Adrenal gland (tissue), 9 donors: ENCODE measurements at regions not wholly inside any gene's neighbourhood (a gene's known extent, or its start where the extent isn't known, plus 50 kb on each side); places are given as distances from the start of the nearest gene placed in this dataset.

Experiments
- DNase-seq, 7 donors: peaks; one replicate each; pipeline ENCODE4 v3.0.0-alpha.2; 2019 to 2020
- H3K27ac ChIP-seq, 5 donors: fragments of 200-600 bp; sonication (generic) in 4 of 5; 1 replicate in 3 of 5; 2 replicates in 2 of 5; pipeline versions ENCODE4 v1.5.1 to v1.8.0; 2016 to 2020; ENCODE audit warnings: mild to moderate bottlenecking in 1 of 5
- H3K27me3 ChIP-seq: fragments of 200-600 bp; 2 replicates; pipeline ENCODE4 v1.8.0; 2021
- H3K36me3 ChIP-seq, 2 donors: fragments of 200-600 bp; replicated peaks in 1 of 2; 1 replicate in 1 of 2; 2 replicates in 1 of 2; pipeline versions ENCODE4 v1.5.1 to v1.8.0; 2018 to 2022
- H3K4me1 ChIP-seq, 2 donors: fragments of 200-600 bp; replicated peaks in 1 of 2; 1 replicate in 1 of 2; 2 replicates in 1 of 2; pipeline versions ENCODE4 v1.5.1 to v1.8.0; 2018 to 2021
- H3K4me3 ChIP-seq, 4 donors: fragments of 200-600 bp; sonication (generic) in 3 of 4; one replicate each; pipeline ENCODE4 v1.5.1; 2016 to 2018
- H3K9me3 ChIP-seq, 3 donors: fragments of 200-600 bp; sonication (generic) in 1 of 3; replicated peaks in 1 of 3; 1 replicate in 2 of 3; 2 replicates in 1 of 3; pipeline versions ENCODE4 v1.5.1 to v1.8.0; 2016 to 2021
- POLR2A ChIP-seq, 2 donors: fragments of 450-650 bp; IDR thresholded peaks; one replicate each; pipeline ENCODE4 v1.6.1; 2017; ENCODE audit warnings: antibody characterized with exemption in 2 of 2, mild to moderate bottlenecking in 2 of 2, moderate library complexity in 1 of 2
- WGBS, 4 donors: extraction: QIAGEN DNeasy Blood & Tissue Kit in 2 of 4; methylation state at CpG; one replicate each; pipeline versions ENCODE4 v1.1.5 to v1.1.7; 2013 to 2017; 5-methylcytosine and 5-hydroxymethylcytosine counted together
- intact Hi-C, 2 donors: fragments of 100-400 bp; cut with DNase I; formaldehyde crosslinking; loops; one replicate each; pipeline versions ENCODE4 v1.14.1 to v1.15.0; 2022 to 2023
- TF ChIP-seq, protein P1 (sequence below), 6 experiments: fragments of 450-650 bp in 4 of 6; fragments of 200-600 bp in 2 of 6; sonication (generic) in 1 of 6; IDR thresholded peaks; 1 replicate in 5 of 6; 2 replicates in 1 of 6; pipeline versions ENCODE4 v1.5.1 to v1.8.0; 2016 to 2021; ENCODE audit warnings: antibody characterized with exemption in 6 of 6, mild to moderate bottlenecking in 2 of 6, moderate library complexity in 1 of 6
- donor health status: healthy with polysubstance abuse.
- donor health status: Bipolar disorder and iron deficiency.
- donor health status: DM: yes; HTN: yes; CAD: no.
- donor health status: DM: no; HTN: no; CAD: no.
- donor health status: DM: no; HTN: no; CAD: no.

DNA sequence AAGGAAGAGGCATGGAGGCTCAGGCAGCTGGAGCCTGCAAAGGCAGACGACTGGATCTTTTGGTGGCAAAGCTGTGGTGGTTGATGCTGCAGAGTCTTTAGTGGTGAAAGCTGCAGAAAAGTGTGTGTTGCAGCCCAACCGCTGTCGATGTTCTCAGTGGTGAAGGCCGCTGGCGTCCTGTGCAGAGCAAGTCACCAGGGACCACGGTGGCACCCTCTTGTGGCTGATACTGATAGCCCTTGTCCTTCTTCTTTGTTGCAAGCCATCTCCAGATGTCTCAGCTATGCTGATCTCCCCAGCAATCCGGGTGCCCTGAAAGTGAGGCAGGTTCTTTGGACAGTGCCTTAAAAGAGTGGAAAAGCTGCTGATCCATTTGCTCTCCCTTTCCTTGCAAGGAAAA lies 610.9 kb upstream of the PCDH9 start:
- H3K27me3 ChIP-seq = no peaks in the 10 kb centered on the region
- H3K4me3 ChIP-seq = no peak overlapping the region
- intact Hi-C loops = no loop called here
- no peak overlapping the region for H3K27ac ChIP-seq
- peaks cover 0 to 4% (median 0%) of the 10 kb centered on the region in 3 donors for H3K9me3 ChIP-seq
- H3K36me3 ChIP-seq = no peaks in the 10 kb centered on the region
- WGBS, 4 donors = 78 to 90% (median 82%) methylated on average over 2 to 7 of the region's 7 CpGs
- DNase-seq = no peak
- no peaks in the 10 kb centered on the region for H3K4me1 ChIP-seq
- TF ChIP-seq, protein P1, sequence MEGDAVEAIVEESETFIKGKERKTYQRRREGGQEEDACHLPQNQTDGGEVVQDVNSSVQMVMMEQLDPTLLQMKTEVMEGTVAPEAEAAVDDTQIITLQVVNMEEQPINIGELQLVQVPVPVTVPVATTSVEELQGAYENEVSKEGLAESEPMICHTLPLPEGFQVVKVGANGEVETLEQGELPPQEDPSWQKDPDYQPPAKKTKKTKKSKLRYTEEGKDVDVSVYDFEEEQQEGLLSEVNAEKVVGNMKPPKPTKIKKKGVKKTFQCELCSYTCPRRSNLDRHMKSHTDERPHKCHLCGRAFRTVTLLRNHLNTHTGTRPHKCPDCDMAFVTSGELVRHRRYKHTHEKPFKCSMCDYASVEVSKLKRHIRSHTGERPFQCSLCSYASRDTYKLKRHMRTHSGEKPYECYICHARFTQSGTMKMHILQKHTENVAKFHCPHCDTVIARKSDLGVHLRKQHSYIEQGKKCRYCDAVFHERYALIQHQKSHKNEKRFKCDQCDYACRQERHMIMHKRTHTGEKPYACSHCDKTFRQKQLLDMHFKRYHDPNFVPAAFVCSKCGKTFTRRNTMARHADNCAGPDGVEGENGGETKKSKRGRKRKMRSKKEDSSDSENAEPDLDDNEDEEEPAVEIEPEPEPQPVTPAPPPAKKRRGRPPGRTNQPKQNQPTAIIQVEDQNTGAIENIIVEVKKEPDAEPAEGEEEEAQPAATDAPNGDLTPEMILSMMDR (IDR thresholded peaks at IDR 0.05) = no peak
- TF ChIP-seq POLR2A (IDR thresholded peaks at IDR 0.05) = no peak

DNA sequence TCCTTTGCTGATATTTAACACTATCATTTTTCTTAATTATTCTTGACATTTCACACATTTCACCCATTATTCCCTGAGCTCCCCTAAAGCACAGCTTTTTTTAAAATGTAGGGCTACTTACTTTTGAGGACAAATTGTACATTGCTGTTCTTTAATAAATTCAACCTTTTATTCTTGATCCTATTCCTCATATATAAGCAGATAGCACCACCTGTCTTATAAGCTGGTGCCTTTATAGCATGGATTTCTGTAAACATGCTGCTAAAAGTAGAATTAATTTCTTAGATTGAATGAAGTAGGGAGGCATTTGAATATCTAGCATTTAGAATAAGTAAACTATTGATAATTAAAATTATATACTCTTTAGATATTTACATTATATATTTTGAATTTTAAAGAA lies 603.4 kb upstream of the PCDH9 start:
- Histone ChIP-seq H3K27ac (no peak overlapping the region), H3K36me3 (no peaks in the 10 kb centered on the region), H3K4me3 (no peak overlapping the region), H3K4me1 (no peaks in the 10 kb centered on the region), H3K9me3 (no peaks in the 10 kb centered on the region), H3K27me3 (no peaks in the 10 kb centered on the region)
- intact Hi-C loops = no loop called here
- no peak for TF ChIP-seq POLR2A (IDR thresholded peaks at IDR 0.05)
- TF ChIP-seq, protein P1 (IDR thresholded peaks at IDR 0.05) = no peak
- no peak for DNase-seq

DNA sequence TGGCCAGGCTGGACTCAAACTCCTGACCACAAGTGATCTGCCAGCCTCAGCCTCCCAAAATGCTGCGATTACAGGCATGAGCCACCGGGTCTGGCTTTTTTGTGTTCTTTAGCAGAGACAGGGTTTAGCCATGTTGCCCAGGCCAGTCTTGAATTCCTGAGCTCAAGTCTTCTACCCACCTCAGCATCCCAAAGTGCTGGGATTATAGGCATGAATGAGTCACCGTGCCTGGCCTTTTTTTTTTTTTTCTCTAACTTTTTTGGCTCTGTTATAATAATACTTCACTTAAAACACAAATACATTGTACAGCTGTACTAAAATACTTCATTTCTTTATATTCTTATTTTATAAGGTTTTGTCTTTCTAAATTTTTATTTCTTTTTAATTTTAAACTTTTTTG lies 599.5 kb upstream of the PCDH9 start:
- Histone ChIP-seq H3K4me1 (no peaks in the 10 kb centered on the region), H3K4me3 (no peak overlapping the region), H3K36me3 (no peaks in the 10 kb centered on the region), H3K27ac (no peak overlapping the region), H3K9me3 (no peaks in the 10 kb centered on the region), H3K27me3 (no peaks in the 10 kb centered on the region)
- no peak for TF ChIP-seq POLR2A (IDR thresholded peaks at IDR 0.05)
- TF ChIP-seq, protein P1 (IDR thresholded peaks at IDR 0.05) = no peak
- no peak for DNase-seq
- intact Hi-C loops = no loop called here
- 90 to 100% (median 95%) methylated on average over 3 of the region's 3 CpGs for WGBS, 4 donors

DNA sequence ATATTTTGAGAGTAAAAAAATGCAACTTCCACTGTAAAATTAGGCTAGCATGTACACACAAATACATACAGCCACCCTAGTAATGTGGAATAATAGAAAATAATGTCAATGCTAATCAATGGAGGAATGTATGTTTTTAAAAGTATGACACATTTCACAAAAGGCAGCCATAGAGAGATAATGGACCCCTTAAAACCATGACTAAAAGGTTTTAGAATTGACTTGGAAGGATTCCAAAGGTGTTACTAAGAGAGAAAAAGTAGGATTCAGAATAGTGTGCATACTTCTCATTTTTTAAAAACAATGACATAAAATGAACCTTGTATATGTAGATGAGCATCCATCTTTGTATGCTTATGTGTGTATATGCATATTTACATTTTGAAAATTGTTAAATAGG lies 597.9 kb upstream of the PCDH9 start:
- H3K36me3 ChIP-seq = no peaks in the 10 kb centered on the region
- DNase-seq = no peak
- H3K27ac ChIP-seq = no peak overlapping the region
- no peaks in the 10 kb centered on the region for H3K27me3 ChIP-seq
- no peak overlapping the region for H3K4me3 ChIP-seq
- H3K9me3 ChIP-seq = no peaks in the 10 kb centered on the region
- H3K4me1 ChIP-seq = no peaks in the 10 kb centered on the region
- intact Hi-C loops = no loop called here
- TF ChIP-seq POLR2A (IDR thresholded peaks at IDR 0.05) = no peak
- TF ChIP-seq, protein P1 (IDR thresholded peaks at IDR 0.05) = no peak
